Thyroid gland (tissue), 4 donors: ENCODE measurements at regions not wholly inside any gene's neighbourhood (a gene's known extent, or its start where the extent isn't known, plus 50 kb on each side); places are given as distances from the start of the nearest gene placed in this dataset.

ENCODE experiments used
- CTCF ChIP-seq, 6 experiments: fragments of 200-600 bp in 3 of 6; fragments of 450-650 bp in 3 of 6; sonication (generic) in 3 of 6; IDR thresholded peaks; one replicate each; pipeline ENCODE4 v1.5.1; 2016 to 2019; ENCODE audit warnings: antibody characterized with exemption in 6 of 6, mild to moderate bottlenecking in 2 of 6, inconsistent platforms in 1 of 6, moderate library complexity in 1 of 6
- POLR2A ChIP-seq, 2 donors: fragments of 450-650 bp; IDR thresholded peaks; one replicate each; pipeline ENCODE4 v1.6.1; 2017; ENCODE audit warnings: antibody characterized with exemption in 2 of 2, mild to moderate bottlenecking in 2 of 2, moderate library complexity in 1 of 2

- no peak for TF ChIP-seq CTCF (IDR thresholded peaks at IDR 0.05)
- no peak for TF ChIP-seq POLR2A (IDR thresholded peaks at IDR 0.05)
Measured at GRCh38 chr3:73743551-73743950, 118.8 kb upstream of the PDZRN3 start.
